B cell (primary cell): ENCODE measurements at regions not wholly inside any gene's neighbourhood (a gene's known extent, or its start where the extent isn't known, plus 50 kb on each side); places are given as distances from the start of the nearest gene placed in this dataset.

Source experiments
- ATAC-seq: fragments of 200-7000 bp; cut with Tn5 transposase; one replicate; pipeline ENCODE4 v1.10.0; 2021; ENCODE audit warnings: low read depth, mild to moderate bottlenecking, moderate number of reproducible peaks, moderate library complexity
- CTCF ChIA-PET: fragments of 350-600 bp; sonication (Branson Sonifier 250); formaldehyde crosslinking; loops from one replicate; lab custom pipeline; 2021; ENCODE audit warnings: antibody characterized with exemption, inconsistent platforms; lab: Charles Lee
- POLR2A ChIA-PET: fragments of 350-600 bp; sonication (Branson Sonifier 250); formaldehyde crosslinking; loops from one replicate; lab custom pipeline; 2021; ENCODE audit warnings: antibody characterized with exemption; lab: Charles Lee
- DNase-seq: peaks from one replicate; pipeline ENCODE4 v3.0.0; 2013
- H2AFZ ChIP-seq: 2 replicates; pipeline ENCODE4 v1.6.1; 2012; ENCODE audit warnings: mild to moderate bottlenecking, low read depth, low read length; ENCODE audit not compliant: insufficient read depth, poor library complexity, severe bottlenecking
- H3K27ac ChIP-seq, 2 donors: 1 replicate in 1 of 2; 2 replicates in 1 of 2; pipeline ENCODE4 v1.5.1; 2012 to 2013; ENCODE audit warnings: low read length in 2 of 2, mild to moderate bottlenecking in 2 of 2, moderate library complexity in 1 of 2
- H3K27me3 ChIP-seq, 4 experiments: fragments of 200-600 bp in 1 of 4; sonication (generic) in 1 of 4; replicated peaks in 1 of 4; 1 replicate in 2 of 4; 2 replicates in 2 of 4; pipeline versions ENCODE4 v1.6.1 to v1.7.0; 2013 to 2016; ENCODE audit warnings: low read length in 3 of 4, mild to moderate bottlenecking in 2 of 4, mixed read lengths in 1 of 4, moderate library complexity in 1 of 4; ENCODE audit not compliant: insufficient read depth in 4 of 4, control insufficient read depth in 3 of 4; ENCODE audit errors: control extremely low read depth in 1 of 4
- H3K36me3 ChIP-seq, 2 experiments: replicated peaks in 1 of 2; 1 replicate in 1 of 2; 2 replicates in 1 of 2; pipeline versions ENCODE4 v1.6.1 to v1.7.1; 2013; ENCODE audit warnings: low read length in 1 of 2; ENCODE audit not compliant: insufficient read depth in 2 of 2, control insufficient read depth in 1 of 2; ENCODE audit errors: control extremely low read depth in 1 of 2, extremely low read depth in 1 of 2
- H3K4me1 ChIP-seq, 2 donors: fragments of 200-600 bp in 1 of 2; sonication (generic) in 1 of 2; 1 replicate in 1 of 2; 2 replicates in 1 of 2; pipeline versions ENCODE4 v1.5.1 to v1.6.1; 2013 to 2017; ENCODE audit warnings: low read length in 2 of 2; ENCODE audit not compliant: control insufficient read depth in 2 of 2, insufficient read depth in 2 of 2
- H3K4me2 ChIP-seq: replicated peaks from 2 replicates; pipeline ENCODE3; 2012; ENCODE audit warnings: mild to moderate bottlenecking, low read depth, low read length; ENCODE audit not compliant: poor library complexity, severe bottlenecking
- H3K4me3 ChIP-seq, 5 experiments: fragments of 200-600 bp in 1 of 5; sonication (generic) in 1 of 5; 1 replicate in 3 of 5; 2 replicates in 2 of 5; pipeline versions ENCODE4 v1.5.1 to v1.7.0; 2011 to 2016; ENCODE audit warnings: low read length in 4 of 5, mild to moderate bottlenecking in 4 of 5, low read depth in 2 of 5, control low read depth in 1 of 5, moderate library complexity in 1 of 5; ENCODE audit not compliant: insufficient read depth in 1 of 5; ENCODE audit errors: control extremely low read depth in 1 of 5, extremely low read depth in 1 of 5
- H3K79me2 ChIP-seq: fragments of 200-600 bp; sonication (generic); one replicate; pipeline ENCODE4 v1.6.0; 2016; ENCODE audit warnings: low read length; ENCODE audit not compliant: control insufficient read depth, insufficient read depth
- H3K9ac ChIP-seq: fragments of 200-600 bp; sonication (generic); 2 replicates; pipeline ENCODE4 v1.6.1; 2017; ENCODE audit warnings: mild to moderate bottlenecking, low read length, moderate library complexity
- H3K9me3 ChIP-seq, 3 donors: one replicate each; pipeline versions ENCODE4 v1.6.1 to v1.7.1; 2013; ENCODE audit warnings: low read length in 2 of 3; ENCODE audit not compliant: control insufficient read depth in 2 of 3, insufficient read depth in 1 of 3; ENCODE audit errors: control extremely low read depth in 1 of 3
- H4K20me1 ChIP-seq: 2 replicates; pipeline ENCODE4 v1.6.0; 2012; ENCODE audit warnings: mild to moderate bottlenecking, low read length; ENCODE audit not compliant: insufficient read depth, control insufficient read depth, poor library complexity, severe bottlenecking
- H3K27ac Mint-ChIP-seq: one replicate; pipeline ENCODE4 v1.8.0; 2021; ENCODE audit warnings: mixed read lengths
- H3K27me3 Mint-ChIP-seq: one replicate; pipeline ENCODE4 v1.8.0; 2021; ENCODE audit warnings: mixed read lengths
- H3K4me1 Mint-ChIP-seq: one replicate; pipeline ENCODE4 v1.8.0; 2021; ENCODE audit warnings: mixed read lengths
- H3K4me3 Mint-ChIP-seq: one replicate; pipeline ENCODE4 v1.8.0; 2021; ENCODE audit warnings: mixed read lengths
- H3K9me3 Mint-ChIP-seq: one replicate; pipeline ENCODE4 v1.8.0; 2022; ENCODE audit warnings: mixed read lengths; ENCODE audit not compliant: insufficient read depth
- CTCF ChIP-seq: fragments of 200-600 bp; IDR thresholded peaks from one replicate; pipeline ENCODE4 v1.8.0; 2022; ENCODE audit warnings: antibody characterized with exemption, mild to moderate bottlenecking
- EZH2 ChIP-seq: IDR thresholded peaks from 2 replicates; pipeline ENCODE4 v1.6.1; 2012; ENCODE audit warnings: borderline replicate concordance, low read depth, mild to moderate bottlenecking, moderate library complexity, low read length; ENCODE audit not compliant: insufficient read depth, poor library complexity, severe bottlenecking
- WGBS: methylation state at CpG from one replicate; pipeline ENCODE4 v1.1.5; 2013; ENCODE audit warnings: missing lambda C conversion rate; ENCODE audit not compliant: insufficient coverage; 5-methylcytosine and 5-hydroxymethylcytosine counted together
- intact Hi-C: fragments of 100-400 bp; cut with micrococcal nuclease; formaldehyde crosslinking; loops from one replicate; pipeline ENCODE4 v1.10.0; 2022

DNA sequence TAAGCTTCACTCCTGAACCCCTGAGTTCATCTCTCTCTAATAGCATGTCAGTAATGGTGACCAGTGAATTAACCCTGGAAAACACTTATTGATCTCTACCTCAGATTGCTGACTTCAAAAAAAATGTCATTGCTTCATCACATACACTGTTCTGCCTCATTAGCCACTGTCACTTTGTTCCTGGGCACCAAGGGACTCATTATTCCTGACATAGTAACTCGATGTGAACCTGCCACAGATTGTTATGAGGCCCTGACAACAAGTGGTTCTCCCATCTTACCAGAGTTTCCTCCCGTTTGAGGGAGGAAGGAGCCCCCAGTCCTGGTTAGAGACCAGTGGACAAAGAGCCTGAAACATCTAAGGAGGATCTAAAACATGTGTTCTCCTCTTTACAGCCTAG, 403.3 kb upstream of the SMIM21 start:
- no peaks in the 10 kb centered on the region for H3K4me1 Mint-ChIP-seq
- H3K4me2 ChIP-seq: no peak overlapping the region
- POLR2A ChIA-PET: no interaction called here

GRCh38 chr18:75829091-75829490, 401.6 kb upstream of the SMIM21 start:
- WGBS: 86% methylated on average over 2 of the region's 4 CpGs
- Histone ChIP-seq H2AFZ (no peak overlapping the region), H3K4me3 (no peak overlapping the region), H3K79me2 (no peaks in the 10 kb centered on the region), H3K4me2 (no peak overlapping the region), H4K20me1 (no peaks in the 10 kb centered on the region), H3K36me3 (no peaks in the 10 kb centered on the region), H3K9ac (no peak overlapping the region), H3K27me3 (no peaks in the 10 kb centered on the region), H3K4me1 (no peaks in the 10 kb centered on the region), H3K27ac (no peak overlapping the region), H3K9me3 (peaks cover 0 to 3% (median 0%) of the 10 kb centered on the region in 3 donors)
- no peak for TF ChIP-seq CTCF
- TF ChIP-seq EZH2: no peak
- DNase-seq (no peak), ATAC-seq (no peak)
- no peaks in the 10 kb centered on the region for H3K4me1 Mint-ChIP-seq
- no peak overlapping the region for H3K4me3 Mint-ChIP-seq
- ChIA-PET POLR2A (no interaction called here), CTCF (no interaction called here)
- H3K27ac Mint-ChIP-seq: no peak overlapping the region
- no peaks in the 10 kb centered on the region for H3K9me3 Mint-ChIP-seq
- intact Hi-C loops: no loop called here
- H3K27me3 Mint-ChIP-seq: no peaks in the 10 kb centered on the region

More for the DNA sequence above, 403.3 kb upstream of the SMIM21 start:
- no peak overlapping the region for H3K4me3 ChIP-seq
- H3K4me1 ChIP-seq: no peaks in the 10 kb centered on the region
- H3K36me3 ChIP-seq: no peaks in the 10 kb centered on the region
- Mint-ChIP-seq H3K27ac (no peak overlapping the region), H3K4me3 (no peak overlapping the region), H3K27me3 (no peaks in the 10 kb centered on the region), H3K9me3 (no peaks in the 10 kb centered on the region)
- H3K27me3 ChIP-seq: no peaks in the 10 kb centered on the region
- ATAC-seq (no peak), DNase-seq (no peak)
- H3K9ac ChIP-seq: no peak overlapping the region
- intact Hi-C loops: no loop called here
- no peaks in the 10 kb centered on the region for H4K20me1 ChIP-seq
- H3K79me2 ChIP-seq: no peaks in the 10 kb centered on the region
- CTCF ChIA-PET: no interaction called here
- TF ChIP-seq CTCF (no peak), EZH2 (no peak)
- H3K27ac ChIP-seq: no peak overlapping the region
- H2AFZ ChIP-seq: no peak overlapping the region
- WGBS: 80% methylated on average over 1 of the region's 2 CpGs
- H3K9me3 ChIP-seq: peaks cover 0 to 3% (median 0%) of the 10 kb centered on the region in 3 donors
